ENCODE measurements at regions not wholly inside any gene's neighbourhood (a gene's known extent, or its start where the extent isn't known, plus 50 kb on each side); places are given as distances from the start of the nearest gene placed in this dataset.
A peak's percentile ranks its signal among the peaks of the same experiment; 100 is the strongest.

DNA sequence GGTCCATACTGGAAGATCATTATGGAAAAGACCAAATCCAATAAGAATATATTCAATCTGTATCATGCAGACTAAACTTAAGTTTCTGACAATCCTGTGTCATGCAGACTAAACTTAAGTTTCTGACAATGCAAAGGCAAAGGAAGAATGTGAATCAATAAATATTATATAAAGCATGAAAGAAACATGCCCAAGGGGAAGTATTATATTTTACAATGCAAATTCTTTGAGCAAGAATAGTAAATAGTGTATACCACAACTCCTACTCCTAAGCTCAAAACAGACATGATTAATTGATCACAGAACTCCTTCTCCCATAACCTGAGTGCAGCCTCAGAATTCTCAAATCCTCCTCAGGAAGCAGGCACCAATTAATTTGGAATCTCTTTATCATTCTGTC, 71.3 kb upstream of the BDNF start:
- no peak for DNase-seq

DNA sequence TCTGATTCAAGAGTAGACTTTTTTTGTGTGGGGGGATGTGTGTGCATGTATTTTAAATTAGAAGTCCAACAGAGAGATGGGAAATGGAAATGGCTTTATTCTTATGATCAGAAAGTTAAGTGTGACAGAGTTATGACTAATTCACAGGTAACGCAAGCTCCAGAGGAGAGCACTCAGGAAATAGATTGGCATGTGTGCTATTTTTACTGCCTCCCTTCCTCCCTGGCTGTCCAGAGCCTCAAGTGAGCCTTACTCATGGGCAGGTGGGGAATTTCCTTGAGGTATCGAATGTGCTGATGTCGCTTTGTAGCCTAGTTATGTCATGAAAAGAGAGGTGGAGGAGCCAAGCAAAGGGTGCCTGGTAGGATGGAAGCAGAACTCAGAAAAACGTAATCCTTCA, 70.3 kb upstream of the BDNF start:
- DNase-seq: no peak

DNA sequence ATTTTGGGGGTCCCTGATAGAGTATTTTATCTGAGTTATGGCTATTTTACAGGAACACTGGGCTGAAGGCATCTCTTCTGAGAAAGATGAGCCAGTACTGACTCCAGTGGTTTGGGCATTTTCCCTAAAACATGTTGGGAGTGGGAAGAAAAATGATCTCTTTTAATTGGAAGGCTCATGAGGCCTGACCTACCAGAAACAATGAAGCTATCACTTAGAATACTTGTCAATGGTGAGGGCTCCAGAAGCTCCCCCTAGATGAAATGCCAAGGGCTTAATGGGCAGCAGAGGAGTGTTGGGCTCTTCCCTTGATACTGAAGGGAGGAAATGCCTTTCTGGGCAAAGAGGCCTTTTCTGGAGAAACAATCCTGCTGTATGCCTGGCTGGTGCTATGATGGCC, 63.5 kb upstream of the BDNF start:
- DNase-seq: no peak

DNA sequence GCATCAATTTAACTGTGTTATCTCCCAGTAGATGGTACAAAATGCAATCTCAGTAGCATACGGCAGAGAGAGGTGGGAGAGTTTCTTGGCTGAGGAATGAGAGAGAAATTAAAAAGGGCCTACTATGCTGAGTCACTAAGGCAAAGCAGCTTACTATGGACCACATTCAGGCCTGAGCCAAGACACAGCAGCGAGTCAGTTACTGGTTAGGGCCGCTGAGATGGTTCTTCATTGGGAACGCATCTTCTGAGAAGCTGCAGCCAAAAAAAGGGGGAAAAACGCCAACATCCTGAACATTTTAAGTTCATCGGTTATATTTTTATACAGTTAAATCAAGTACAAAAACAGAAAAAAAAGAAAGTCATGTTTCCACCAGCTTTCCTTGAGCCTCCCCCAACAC, 61.1 kb upstream of the BDNF start:
- DNase-seq: no peak

DNA sequence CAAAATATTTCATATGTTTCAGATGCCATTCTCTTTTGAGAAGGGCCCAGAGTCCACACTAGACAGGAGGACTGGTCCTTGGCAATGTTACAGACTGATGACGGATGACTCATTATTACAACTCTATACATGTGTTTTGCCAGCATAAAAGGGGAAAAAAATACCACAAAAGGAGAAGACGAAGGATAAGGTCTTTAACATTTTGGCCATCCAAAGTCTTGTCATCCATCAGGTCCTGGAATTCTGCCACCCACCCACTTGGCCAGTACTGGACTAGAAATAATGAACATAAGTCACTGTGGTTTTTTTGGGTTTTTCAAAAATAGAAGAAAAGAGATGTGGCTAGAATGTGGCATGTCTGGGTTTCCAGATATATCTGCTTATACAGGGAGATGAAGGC, 57.7 kb upstream of the BDNF start:
- DNase-seq: peak in 1 of 3 donors; percentile 86

DNA sequence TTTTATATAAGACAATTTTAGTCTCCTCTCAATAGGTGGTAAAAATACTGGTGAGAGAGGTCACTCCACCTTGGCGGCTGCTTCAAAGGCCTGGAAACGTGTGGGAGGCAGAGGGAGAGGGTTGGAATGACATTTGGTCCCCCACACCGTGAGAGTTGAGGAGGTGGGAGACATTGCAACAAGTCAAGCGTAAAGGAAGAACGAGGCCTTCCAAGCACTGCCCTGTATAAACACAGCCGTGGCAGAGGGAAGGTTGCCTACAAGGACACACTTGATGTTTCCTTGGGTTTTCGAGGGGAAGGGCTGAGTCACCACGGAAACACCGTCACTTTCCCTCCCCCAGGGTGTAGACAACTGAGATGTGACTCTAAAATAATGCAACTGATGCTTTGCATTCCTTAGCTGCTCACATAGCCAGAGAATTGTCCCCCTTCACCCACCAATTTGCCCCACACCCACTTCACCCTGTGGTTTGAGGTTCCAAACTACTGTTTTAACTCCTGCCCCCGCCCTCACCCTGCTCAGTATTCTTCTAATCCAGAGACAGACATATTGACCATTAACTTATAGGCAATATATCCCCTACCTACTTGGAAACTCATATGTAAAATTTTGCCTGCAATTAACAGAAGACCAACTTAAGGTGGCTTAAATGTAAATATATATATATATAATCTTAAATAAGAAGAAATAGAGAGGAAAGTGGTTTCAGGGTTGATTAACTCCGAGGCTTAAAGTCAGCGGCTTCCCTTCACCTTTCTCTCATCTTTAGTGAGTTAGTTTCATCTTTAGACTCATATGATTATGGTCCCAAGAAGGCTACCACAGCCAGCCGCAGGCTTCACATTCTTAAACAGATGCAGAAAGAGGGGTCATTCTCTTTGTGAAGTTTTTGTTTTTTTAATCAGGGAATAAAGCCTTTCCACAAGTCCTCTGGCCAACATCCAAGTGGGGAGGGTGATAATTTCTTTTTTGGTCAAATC, 54.1 kb upstream of the BDNF start:
- DNase-seq: peak in 1 of 3 donors; percentile 69

Data from muscle of back (tissue), 3 donors.